ENCODE measurements at regions not wholly inside any gene's neighbourhood (a gene's known extent, or its start where the extent isn't known, plus 50 kb on each side); places are given as distances from the start of the nearest gene placed in this dataset.

DNA sequence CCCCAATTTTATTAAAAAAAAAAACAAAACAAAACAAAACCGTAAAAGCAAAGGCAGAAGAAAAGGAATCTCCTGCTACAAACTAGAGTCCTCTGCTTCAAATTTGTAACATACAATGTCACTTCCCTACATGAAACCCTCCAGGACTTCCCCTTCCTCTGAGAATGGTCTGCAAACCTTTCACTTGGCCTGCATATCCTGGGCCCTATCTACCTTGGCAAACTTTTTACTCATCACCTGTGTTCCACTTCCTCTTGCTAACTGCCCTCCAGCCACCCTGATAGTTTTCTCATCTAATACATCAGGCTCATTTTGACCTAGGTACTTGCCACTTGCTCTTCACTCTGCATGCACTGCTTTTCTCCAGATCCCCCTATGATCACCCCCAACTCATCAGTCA, 255.5 kb downstream of the ETAA1 start:
- no peaks in the 10 kb centered on the region for H3K9me3 ChIP-seq (replicated peaks in 1 of 2; ENCODE audit: control insufficient read depth in 1 of 2, insufficient read depth in 1 of 2, low read length in 2 of 2)
- no peaks in the 10 kb centered on the region for H3K27me3 ChIP-seq (ENCODE audit: control insufficient read depth in 2 of 2, insufficient read depth in 2 of 2, low read length in 2 of 2)
- no peak overlapping the region for H3K9ac ChIP-seq (ENCODE audit: insufficient read depth, low read length, poor library complexity, severe bottlenecking)
- H4K20me1 ChIP-seq (ENCODE audit: insufficient read depth, low read length): no peaks in the 10 kb centered on the region
- no peaks in the 10 kb centered on the region for H3K36me3 ChIP-seq (replicated peaks in 1 of 2; ENCODE audit: control insufficient read depth in 1 of 2, insufficient read depth in 2 of 2, low read length in 2 of 2)
- H3K4me3 ChIP-seq (replicated peaks in 1 of 3; ENCODE audit: low read depth in 2 of 3, low read length in 3 of 3): no peak overlapping the region
- no peak overlapping the region for H2AFZ ChIP-seq (ENCODE audit: insufficient read depth, low read depth, low read length, poor library complexity, severe bottlenecking)
- no peak overlapping the region for H3K27ac ChIP-seq (ENCODE audit: low read depth in 1 of 2, low read length in 2 of 2)
- H3K9me3 Mint-ChIP-seq: peaks cover 0 to 3% (median 2%) of the 10 kb centered on the region in 7 donors
- WGBS (ENCODE audit: insufficient coverage): no CpG with 5 or more reads among the region's 1 CpG
- H3K36me3 Mint-ChIP-seq: no peaks in the 10 kb centered on the region
- H3K4me1 ChIP-seq (ENCODE audit: control insufficient read depth in 1 of 2, insufficient read depth in 2 of 2, low read length in 2 of 2): no peaks in the 10 kb centered on the region
- H3K4me1 Mint-ChIP-seq: no peaks in the 10 kb centered on the region
- no peak for TF ChIP-seq CTCF (IDR thresholded peaks at IDR 0.05)
- no peaks in the 10 kb centered on the region for H3K27me3 Mint-ChIP-seq (ENCODE audit: low read depth in 3 of 3)
- no peak overlapping the region for H3K27ac Mint-ChIP-seq
- no peak overlapping the region for H3K4me2 ChIP-seq (replicated peaks; ENCODE audit: extremely low read depth, low read length, poor library complexity, severe bottlenecking)
- no peaks in the 10 kb centered on the region for H3K79me2 ChIP-seq (ENCODE audit: insufficient read depth, low read length)
- intact Hi-C loops (cut with micrococcal nuclease): no loop called here
- H3K4me3 Mint-ChIP-seq: no peak overlapping the region
- DNase-seq: no peak

DNA sequence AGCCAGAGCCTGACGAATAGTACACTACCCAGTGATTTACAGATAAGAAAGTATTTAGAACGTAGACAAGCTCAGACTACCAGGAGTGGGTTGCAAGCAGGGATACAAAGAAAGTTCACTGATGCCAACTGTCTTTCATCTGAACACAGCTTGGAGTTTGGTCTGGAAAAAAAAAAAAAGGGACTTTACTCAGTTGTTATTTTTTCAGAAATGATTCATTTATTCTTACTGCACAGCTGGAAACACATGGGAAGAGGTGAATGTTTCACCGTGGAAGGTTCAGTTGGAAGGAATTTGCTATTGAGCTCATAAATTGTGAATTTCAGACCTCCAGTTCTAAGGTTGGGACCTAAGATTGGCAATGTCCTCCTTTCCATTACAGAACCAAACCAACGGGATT, 259.7 kb downstream of the ETAA1 start:
- WGBS (ENCODE audit: insufficient coverage): 93% methylated on average over 3 of the region's 4 CpGs
- no peaks in the 10 kb centered on the region for H3K36me3 ChIP-seq (replicated peaks in 1 of 2; ENCODE audit: control insufficient read depth in 1 of 2, insufficient read depth in 2 of 2, low read length in 2 of 2)
- TF ChIP-seq CTCF (IDR thresholded peaks at IDR 0.05): no peak
- no peak overlapping the region for H3K4me3 Mint-ChIP-seq
- no peak overlapping the region for H3K4me3 ChIP-seq (replicated peaks in 1 of 3; ENCODE audit: low read depth in 2 of 3, low read length in 3 of 3)
- H3K9me3 ChIP-seq (replicated peaks in 1 of 2; ENCODE audit: control insufficient read depth in 1 of 2, insufficient read depth in 1 of 2, low read length in 2 of 2): no peaks in the 10 kb centered on the region
- no peaks in the 10 kb centered on the region for H3K27me3 ChIP-seq (ENCODE audit: control insufficient read depth in 2 of 2, insufficient read depth in 2 of 2, low read length in 2 of 2)
- no peak overlapping the region for H2AFZ ChIP-seq (ENCODE audit: insufficient read depth, low read depth, low read length, poor library complexity, severe bottlenecking)
- H3K79me2 ChIP-seq (ENCODE audit: insufficient read depth, low read length): no peaks in the 10 kb centered on the region
- H3K9me3 Mint-ChIP-seq: peaks cover 0 to 4% (median 3%) of the 10 kb centered on the region in 7 donors
- no peak overlapping the region for H3K4me2 ChIP-seq (replicated peaks; ENCODE audit: extremely low read depth, low read length, poor library complexity, severe bottlenecking)
- H3K27me3 Mint-ChIP-seq (ENCODE audit: low read depth in 3 of 3): no peaks in the 10 kb centered on the region
- no peak overlapping the region for H3K27ac ChIP-seq (ENCODE audit: low read depth in 1 of 2, low read length in 2 of 2)
- no peak for DNase-seq
- no peak overlapping the region for H3K27ac Mint-ChIP-seq
- no peaks in the 10 kb centered on the region for H4K20me1 ChIP-seq (ENCODE audit: insufficient read depth, low read length)
- intact Hi-C loops (cut with micrococcal nuclease): no loop called here
- no peaks in the 10 kb centered on the region for H3K36me3 Mint-ChIP-seq
- H3K4me1 Mint-ChIP-seq: no peaks in the 10 kb centered on the region
- H3K9ac ChIP-seq (ENCODE audit: insufficient read depth, low read length, poor library complexity, severe bottlenecking): no peak overlapping the region
- H3K4me1 ChIP-seq (ENCODE audit: control insufficient read depth in 1 of 2, insufficient read depth in 2 of 2, low read length in 2 of 2): no peaks in the 10 kb centered on the region
